Adrenal gland (tissue), 9 donors: ENCODE measurements at regions not wholly inside any gene's neighbourhood (a gene's known extent, or its start where the extent isn't known, plus 50 kb on each side); places are given as distances from the start of the nearest gene placed in this dataset.
A peak's percentile ranks its signal among the peaks of the same experiment; 100 is the strongest.

ENCODE experiments used
- DNase-seq, 7 donors: peaks; one replicate each; pipeline ENCODE4 v3.0.0-alpha.2; 2019 to 2020
- H3K27ac ChIP-seq, 5 donors: fragments of 200-600 bp; sonication (generic) in 4 of 5; 1 replicate in 3 of 5; 2 replicates in 2 of 5; pipeline versions ENCODE4 v1.5.1 to v1.8.0; 2016 to 2020; ENCODE audit warnings: mild to moderate bottlenecking in 1 of 5
- H3K27me3 ChIP-seq: fragments of 200-600 bp; 2 replicates; pipeline ENCODE4 v1.8.0; 2021
- H3K36me3 ChIP-seq, 2 donors: fragments of 200-600 bp; replicated peaks in 1 of 2; 1 replicate in 1 of 2; 2 replicates in 1 of 2; pipeline versions ENCODE4 v1.5.1 to v1.8.0; 2018 to 2022
- H3K4me1 ChIP-seq, 2 donors: fragments of 200-600 bp; replicated peaks in 1 of 2; 1 replicate in 1 of 2; 2 replicates in 1 of 2; pipeline versions ENCODE4 v1.5.1 to v1.8.0; 2018 to 2021
- H3K4me3 ChIP-seq, 4 donors: fragments of 200-600 bp; sonication (generic) in 3 of 4; one replicate each; pipeline ENCODE4 v1.5.1; 2016 to 2018
- H3K9me3 ChIP-seq, 3 donors: fragments of 200-600 bp; sonication (generic) in 1 of 3; replicated peaks in 1 of 3; 1 replicate in 2 of 3; 2 replicates in 1 of 3; pipeline versions ENCODE4 v1.5.1 to v1.8.0; 2016 to 2021
- CTCF ChIP-seq, 6 experiments: fragments of 450-650 bp in 4 of 6; fragments of 200-600 bp in 2 of 6; sonication (generic) in 1 of 6; IDR thresholded peaks; 1 replicate in 5 of 6; 2 replicates in 1 of 6; pipeline versions ENCODE4 v1.5.1 to v1.8.0; 2016 to 2021; ENCODE audit warnings: antibody characterized with exemption in 6 of 6, mild to moderate bottlenecking in 2 of 6, moderate library complexity in 1 of 6
- POLR2A ChIP-seq, 2 donors: fragments of 450-650 bp; IDR thresholded peaks; one replicate each; pipeline ENCODE4 v1.6.1; 2017; ENCODE audit warnings: antibody characterized with exemption in 2 of 2, mild to moderate bottlenecking in 2 of 2, moderate library complexity in 1 of 2
- WGBS, 4 donors: extraction: QIAGEN DNeasy Blood & Tissue Kit in 2 of 4; methylation state at CpG; one replicate each; pipeline versions ENCODE4 v1.1.5 to v1.1.7; 2013 to 2017; 5-methylcytosine and 5-hydroxymethylcytosine counted together
- intact Hi-C, 2 donors: fragments of 100-400 bp; cut with DNase I; formaldehyde crosslinking; loops; one replicate each; pipeline versions ENCODE4 v1.14.1 to v1.15.0; 2022 to 2023
- donor health status: healthy with polysubstance abuse.
- donor health status: Bipolar disorder and iron deficiency.
- donor health status: DM: yes; HTN: yes; CAD: no.
- donor health status: DM: no; HTN: no; CAD: no.
- donor health status: DM: no; HTN: no; CAD: no.

GRCh38 chr21:33977721-33978369 is 62.2 kb upstream of the ATP5PO start:
- Histone ChIP-seq H3K9me3 (no peaks in the 10 kb centered on the region), H3K27me3 (peaks cover 3% of the 10 kb centered on the region), H3K4me1 (no peaks in the 10 kb centered on the region), H3K4me3 (no peak overlapping the region), H3K36me3 (no peaks in the 10 kb centered on the region), H3K27ac (no peak overlapping the region)
- no peak for DNase-seq
- TF ChIP-seq CTCF (IDR thresholded peaks at IDR 0.05) (no peak), POLR2A (IDR thresholded peaks at IDR 0.05) (no peak)
- intact Hi-C loops, result no loop called here
- 80 to 90% (median 86%) methylated on average over 12 of the region's 12 CpGs for WGBS, 4 donors

- no peaks in the 10 kb centered on the region for H3K9me3 ChIP-seq
- DNase-seq, result no peak
- TF ChIP-seq POLR2A (IDR thresholded peaks at IDR 0.05) (no peak), CTCF (IDR thresholded peaks at IDR 0.05) (no peak)
- H3K36me3 ChIP-seq, result no peaks in the 10 kb centered on the region
- H3K4me3 ChIP-seq, result no peak overlapping the region
- WGBS, 4 donors, result 51 to 72% (median 63%) methylated on average over 6 of the region's 6 CpGs
- intact Hi-C loops, result no loop called here
- no peaks in the 10 kb centered on the region for H3K4me1 ChIP-seq
- H3K27ac ChIP-seq, result peak overlapping the region in 1 of 5 donors; percentile 75
- H3K27me3 ChIP-seq, result peaks cover 3% of the 10 kb centered on the region
These were observed 61.6 kb upstream of the ATP5PO start for GRCh38 chr21:33977017-33977720.

GRCh38 chr21:33976082-33977016 is 60.7 kb upstream of the ATP5PO start:
- no peaks in the 10 kb centered on the region for H3K36me3 ChIP-seq
- 41 to 53% (median 48%) methylated on average over 14 of the region's 14 CpGs for WGBS, 4 donors
- H3K4me3 ChIP-seq, result no peak overlapping the region
- H3K4me1 ChIP-seq, result no peaks in the 10 kb centered on the region
- H3K27me3 ChIP-seq, result peaks cover 3% of the 10 kb centered on the region
- DNase-seq, result peak in 1 of 7 donors; percentile 16
- peak overlapping the region in 1 of 5 donors; percentile 75 for H3K27ac ChIP-seq
- no peak for TF ChIP-seq CTCF (IDR thresholded peaks at IDR 0.05)
- H3K9me3 ChIP-seq, result no peaks in the 10 kb centered on the region
- intact Hi-C loops, result no loop called here

GRCh38 chr21:33975548-33976081 is 60.0 kb upstream of the ATP5PO start:
- H3K36me3 ChIP-seq, result no peaks in the 10 kb centered on the region
- TF ChIP-seq CTCF (IDR thresholded peaks at IDR 0.05) (no peak), POLR2A (IDR thresholded peaks at IDR 0.05) (no peak)
- peaks cover 3% of the 10 kb centered on the region for H3K27me3 ChIP-seq
- no peak for DNase-seq
- 75 to 83% (median 79%) methylated on average over 7 of the region's 7 CpGs for WGBS, 4 donors
- H3K27ac ChIP-seq, result peak overlapping the region in 1 of 5 donors; percentile 75
- H3K4me1 ChIP-seq, result no peaks in the 10 kb centered on the region
- intact Hi-C loops, result no loop called here
- no peaks in the 10 kb centered on the region for H3K9me3 ChIP-seq
- no peak overlapping the region for H3K4me3 ChIP-seq
